IPS-15b (cell line): ENCODE measurements at regions not wholly inside any gene's neighbourhood (a gene's known extent, or its start where the extent isn't known, plus 50 kb on each side); places are given as distances from the start of the nearest gene placed in this dataset.
"Not testable (repeated sequence)": the region's sequence is repeated elsewhere in the genome, so short reads cannot be mapped to it uniquely, and the experiment has no call there.

ENCODE experiments used
- H3K27me3 ChIP-seq: one replicate; pipeline ENCODE4 v1.6.1; 2013; ENCODE audit warnings: low read length; ENCODE audit not compliant: control insufficient read depth, insufficient read depth
- H3K36me3 ChIP-seq: one replicate; pipeline ENCODE4 v1.6.1; 2013; ENCODE audit warnings: low read length; ENCODE audit not compliant: control insufficient read depth, insufficient read depth
- H3K4me1 ChIP-seq: one replicate; pipeline ENCODE4 v1.6.1; 2013; ENCODE audit warnings: mild to moderate bottlenecking, low read length; ENCODE audit not compliant: control insufficient read depth, insufficient read depth
- H3K4me3 ChIP-seq: one replicate; pipeline ENCODE4 v1.5.1; 2013; ENCODE audit warnings: low read depth, low read length
- H3K9ac ChIP-seq: one replicate; pipeline ENCODE4 v1.6.1; 2013; ENCODE audit warnings: low read depth, mild to moderate bottlenecking, low read length
- H3K9me3 ChIP-seq: one replicate; pipeline ENCODE4 v1.6.1; 2013; ENCODE audit warnings: mild to moderate bottlenecking, low read length; ENCODE audit not compliant: control insufficient read depth, insufficient read depth

GRCh38 chr16:60404401-60404800, 1631.8 kb downstream of the CDH8 start:
- no peaks in the 10 kb centered on the region for H3K9me3 ChIP-seq
- H3K27me3 ChIP-seq: no peaks in the 10 kb centered on the region
- no peaks in the 10 kb centered on the region for H3K36me3 ChIP-seq
- no peak overlapping the region for H3K9ac ChIP-seq
- H3K4me3 ChIP-seq: no peak overlapping the region
- H3K4me1 ChIP-seq: no peaks in the 10 kb centered on the region

- H3K4me1 ChIP-seq, H3K4me3 ChIP-seq, H3K27me3 ChIP-seq, H3K9me3 ChIP-seq, H3K36me3 ChIP-seq, H3K9ac ChIP-seq: not testable (repeated sequence)
These were observed 1633.3 kb downstream of the CDH8 start for GRCh38 chr16:60402941-60403340.

GRCh38 chr16:60392380-60392779, 1643.9 kb downstream of the CDH8 start:
- Histone ChIP-seq H3K27me3 (no peaks in the 10 kb centered on the region), H3K36me3 (no peaks in the 10 kb centered on the region), H3K9me3 (no peaks in the 10 kb centered on the region), H3K4me1 (peaks cover 3% of the 10 kb centered on the region), H3K4me3 (no peak overlapping the region), H3K9ac (no peak overlapping the region)

GRCh38 chr16:60371591-60371990, 1637.5 kb upstream of the GOT2 start:
- no peak overlapping the region for H3K9ac ChIP-seq
- H3K36me3 ChIP-seq: no peaks in the 10 kb centered on the region
- H3K4me3 ChIP-seq: no peak overlapping the region
- H3K9me3 ChIP-seq: no peaks in the 10 kb centered on the region
- no peaks in the 10 kb centered on the region for H3K27me3 ChIP-seq
- H3K4me1 ChIP-seq: peaks cover 3% of the 10 kb centered on the region

- no peaks in the 10 kb centered on the region for H3K36me3 ChIP-seq
- no peak overlapping the region for H3K4me3 ChIP-seq
- H3K9me3 ChIP-seq: no peaks in the 10 kb centered on the region
These were observed 1633.6 kb upstream of the GOT2 start for GRCh38 chr16:60367739-60368138.

GRCh38 chr16:60363566-60363965, 1629.5 kb upstream of the GOT2 start:
- H3K36me3 ChIP-seq: no peaks in the 10 kb centered on the region
- H3K27me3 ChIP-seq: no peaks in the 10 kb centered on the region
- H3K4me3 ChIP-seq: no peak overlapping the region
- H3K4me1 ChIP-seq: no peaks in the 10 kb centered on the region
- no peak overlapping the region for H3K9ac ChIP-seq
- no peaks in the 10 kb centered on the region for H3K9me3 ChIP-seq

More at GRCh38 chr16:60367739-60368138, 1633.6 kb upstream of the GOT2 start:
- Histone ChIP-seq H3K27me3 (no peaks in the 10 kb centered on the region), H3K4me1 (peaks cover 3% of the 10 kb centered on the region), H3K9ac (no peak overlapping the region)

GRCh38 chr16:60359866-60360265, 1625.8 kb upstream of the GOT2 start:
- not testable (repeated sequence) for H3K36me3 ChIP-seq, H3K27me3 ChIP-seq, H3K4me1 ChIP-seq, H3K9ac ChIP-seq, H3K9me3 ChIP-seq, H3K4me3 ChIP-seq

GRCh38 chr16:60359412-60359811, 1625.3 kb upstream of the GOT2 start:
- not testable (repeated sequence) for H3K9me3 ChIP-seq, H3K4me3 ChIP-seq, H3K36me3 ChIP-seq, H3K4me1 ChIP-seq, H3K27me3 ChIP-seq, H3K9ac ChIP-seq

GRCh38 chr16:60357876-60358522, 1623.9 kb upstream of the GOT2 start:
- not testable (repeated sequence) for H3K36me3 ChIP-seq, H3K4me1 ChIP-seq, H3K9me3 ChIP-seq, H3K4me3 ChIP-seq, H3K27me3 ChIP-seq, H3K9ac ChIP-seq

GRCh38 chr16:60346256-60346655, 1612.1 kb upstream of the GOT2 start:
- Histone ChIP-seq H3K4me1 (no peaks in the 10 kb centered on the region), H3K9me3 (no peaks in the 10 kb centered on the region), H3K9ac (no peak overlapping the region), H3K27me3 (no peaks in the 10 kb centered on the region), H3K36me3 (no peaks in the 10 kb centered on the region), H3K4me3 (no peak overlapping the region)

GRCh38 chr16:60337671-60338070, 1603.6 kb upstream of the GOT2 start:
- Histone ChIP-seq H3K36me3 (no peaks in the 10 kb centered on the region), H3K9me3 (no peaks in the 10 kb centered on the region), H3K9ac (no peak overlapping the region), H3K4me3 (no peak overlapping the region), H3K4me1 (no peaks in the 10 kb centered on the region), H3K27me3 (no peaks in the 10 kb centered on the region)

- no peak overlapping the region for H3K9ac ChIP-seq
These were observed 1597.1 kb upstream of the GOT2 start for GRCh38 chr16:60331168-60331567.

More at GRCh38 chr16:60331168-60331567, 1597.1 kb upstream of the GOT2 start:
- Histone ChIP-seq H3K4me1 (no peaks in the 10 kb centered on the region), H3K4me3 (no peak overlapping the region), H3K27me3 (no peaks in the 10 kb centered on the region), H3K36me3 (no peaks in the 10 kb centered on the region), H3K9me3 (no peaks in the 10 kb centered on the region)
